GM12891 (cell line): ENCODE measurements at regions not wholly inside any gene's neighbourhood (a gene's known extent, or its start where the extent isn't known, plus 50 kb on each side); places are given as distances from the start of the nearest gene placed in this dataset.

Experiments used
- PAX5 ChIP-seq: IDR thresholded peaks from 2 replicates; pipeline ENCODE4 v1.6.1; 2011; ENCODE audit warnings: low read length, moderate library complexity, mild to moderate bottlenecking; ENCODE audit not compliant: insufficient read depth, severe bottlenecking
- POLR2A ChIP-seq: IDR thresholded peaks from 2 replicates; pipeline ENCODE4 v1.6.1; 2011; ENCODE audit warnings: low read depth, low read length, control low read depth
- POLR2AphosphoS5 ChIP-seq: IDR thresholded peaks from 2 replicates; pipeline ENCODE4 v1.6.1; 2011; ENCODE audit warnings: low read depth, low read length, control low read depth
- SPI1 ChIP-seq: IDR thresholded peaks from 2 replicates; pipeline ENCODE4 v1.6.1; 2011; ENCODE audit warnings: low read depth, low read length, control low read depth
- TAF1 ChIP-seq: IDR thresholded peaks from 2 replicates; pipeline ENCODE4 v1.6.1; 2011; ENCODE audit warnings: low read depth, low read length, control low read depth

DNA sequence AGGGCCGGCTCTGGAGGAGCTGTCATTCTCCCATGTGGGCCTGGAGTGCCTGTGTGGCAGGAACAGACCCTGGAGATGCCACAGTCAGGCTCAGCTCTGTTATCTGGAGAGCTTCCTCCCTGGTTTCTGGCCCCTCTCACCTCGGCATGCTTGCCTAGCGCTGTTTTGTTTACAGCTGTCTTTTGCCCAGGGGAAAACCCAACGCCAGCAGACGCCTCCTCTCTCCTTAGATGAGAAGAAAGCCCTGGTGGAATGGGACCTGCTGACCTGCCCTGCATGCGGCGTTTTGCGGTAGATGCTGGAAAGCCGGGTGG lies 104.9 kb downstream of the CRYAA start:
- TF ChIP-seq POLR2A, result no peak
- no peak for TF ChIP-seq POLR2AphosphoS5
- TF ChIP-seq TAF1, result no peak
- no peak for TF ChIP-seq PAX5
- no peak for TF ChIP-seq SPI1
